T47D (cell line): ENCODE measurements at regions not wholly inside any gene's neighbourhood (a gene's known extent, or its start where the extent isn't known, plus 50 kb on each side); places are given as distances from the start of the nearest gene placed in this dataset.

Experiments
- DNase-seq, 2 experiments: peaks; one replicate each; pipeline versions ENCODE4 v3.0.0 to v3.0.0-alpha.2; 2011 to 2012; ENCODE audit warnings: low read depth in 1 of 2, low spot score in 1 of 2
- JUND ChIP-seq: IDR thresholded peaks from 2 replicates; pipeline ENCODE4 v1.6.1; 2012; ENCODE audit warnings: low read depth
- in situ Hi-C: cut with HindIII; loops from 2 replicates; pipeline ENCODE4 v1.10.0; 2016; ENCODE audit warnings: low sequenced_read_pairs, low pct_unique_long_range_greater_than_20kb

DNA sequence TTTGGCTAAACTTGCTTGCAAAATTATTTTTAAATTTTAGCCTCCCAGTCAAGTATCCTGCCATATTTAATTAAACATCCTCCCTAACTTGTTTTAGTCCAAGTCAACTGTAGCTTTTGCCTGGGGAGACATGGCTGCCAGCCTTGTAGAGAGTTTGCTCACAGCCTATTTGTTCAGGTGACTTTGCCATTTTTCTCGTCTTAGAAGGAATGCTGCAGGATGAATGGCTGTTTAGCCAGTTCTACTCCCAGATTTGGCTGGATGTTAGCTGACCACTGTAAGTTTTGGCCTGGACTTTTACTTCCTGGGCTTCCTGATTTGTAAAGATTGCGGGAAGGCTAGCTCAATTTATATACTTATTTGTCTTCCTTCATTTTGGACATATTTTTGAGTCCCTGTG lies 236.4 kb upstream of the SGO1 start:
- peak; percentile 12 to 94 for DNase-seq
- in situ Hi-C loops, result no loop called here
- no peak for TF ChIP-seq JUND

DNA sequence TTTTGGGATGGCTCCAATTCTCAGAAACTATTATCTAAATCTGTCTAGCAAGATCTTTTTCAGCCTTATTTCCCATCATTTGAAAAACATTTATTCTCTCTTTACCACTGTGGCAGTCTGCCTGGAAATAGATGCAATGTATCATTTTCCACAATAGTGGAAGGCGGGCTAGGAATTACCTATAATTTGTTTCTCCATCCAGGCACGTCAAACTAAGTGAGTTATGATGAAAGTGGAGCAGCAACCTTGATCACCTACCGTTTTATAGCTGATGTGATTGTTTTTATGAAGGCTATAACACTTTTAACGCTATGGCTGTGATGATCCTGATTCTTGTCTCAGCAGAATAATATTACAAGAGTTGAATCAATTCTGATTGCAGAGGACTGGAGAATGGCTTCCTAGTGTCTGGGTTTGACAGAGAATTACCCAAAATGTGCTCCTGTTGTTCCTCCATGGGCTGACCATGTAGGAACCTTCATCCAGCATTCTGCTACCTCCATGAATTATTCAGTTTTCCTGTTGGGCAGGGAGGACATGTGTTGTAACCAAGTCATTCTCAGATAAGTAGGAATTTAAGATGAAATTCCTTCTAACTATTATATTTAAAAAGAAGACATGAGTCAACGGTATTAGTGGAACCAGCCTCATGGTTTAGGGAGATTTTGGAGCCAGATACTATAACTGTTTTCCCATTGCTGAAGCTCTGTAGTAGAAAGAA lies 231.5 kb upstream of the SGO1 start:
- in situ Hi-C loops, result no loop called here
- no peak for DNase-seq
- no peak for TF ChIP-seq JUND

GRCh38 chr3:20406611-20407011 lies 220.6 kb upstream of the SGO1 start:
- in situ Hi-C loops, result no loop called here
- TF ChIP-seq JUND, result no peak

GRCh38 chr3:20405744-20406143 lies 219.7 kb upstream of the SGO1 start:
- in situ Hi-C loops, result no loop called here
- TF ChIP-seq JUND, result no peak
- DNase-seq, result no peak

More at GRCh38 chr3:20406611-20407011, 220.6 kb upstream of the SGO1 start:
- DNase-seq, result no peak

GRCh38 chr3:20405231-20405630 lies 219.2 kb upstream of the SGO1 start:
- in situ Hi-C loops, result no loop called here
- TF ChIP-seq JUND, result no peak
- no peak for DNase-seq

DNA sequence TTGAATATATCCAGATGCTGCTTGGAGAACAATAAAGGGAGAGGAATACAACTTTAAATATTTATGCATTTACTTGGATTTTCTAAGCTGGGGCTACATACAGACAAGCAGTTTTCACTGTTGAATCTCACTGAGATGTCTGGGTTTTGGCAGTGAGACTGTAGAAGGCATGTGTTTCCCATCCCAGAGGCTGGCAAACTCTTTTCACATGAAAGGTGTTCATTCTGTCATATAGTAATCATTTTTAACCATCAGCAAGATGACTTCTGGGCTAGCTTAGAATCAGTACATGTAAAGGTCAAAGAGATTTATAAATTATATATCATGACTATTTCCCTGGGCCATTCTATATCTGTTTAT lies 218.7 kb upstream of the SGO1 start:
- in situ Hi-C loops, result no loop called here
- TF ChIP-seq JUND, result no peak
- DNase-seq, result no peak

- in situ Hi-C loops, result no loop called here
- no peak for DNase-seq
- no peak for TF ChIP-seq JUND
These were observed 218.2 kb upstream of the SGO1 start for GRCh38 chr3:20403986-20404740.

DNA sequence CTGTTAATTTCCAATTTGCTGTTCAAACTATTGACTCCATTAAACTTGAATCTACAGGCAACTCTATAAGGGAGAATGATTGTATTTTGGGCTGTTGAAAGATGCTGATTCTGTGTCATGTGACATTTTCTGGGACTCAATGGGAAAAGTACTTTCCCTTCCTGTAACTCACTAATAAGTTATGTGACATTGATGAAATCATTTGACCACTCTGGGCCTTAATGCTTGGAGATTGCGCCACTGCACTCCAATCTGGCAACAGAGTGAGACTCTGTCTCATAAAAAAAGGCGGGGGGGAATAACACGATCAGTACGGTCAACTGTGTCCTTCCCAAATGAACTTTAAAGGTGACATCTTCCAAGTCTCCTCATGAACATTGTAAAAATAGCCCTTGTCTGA lies 215.2 kb upstream of the SGO1 start:
- TF ChIP-seq JUND, result no peak
- in situ Hi-C loops, result no loop called here

DNA sequence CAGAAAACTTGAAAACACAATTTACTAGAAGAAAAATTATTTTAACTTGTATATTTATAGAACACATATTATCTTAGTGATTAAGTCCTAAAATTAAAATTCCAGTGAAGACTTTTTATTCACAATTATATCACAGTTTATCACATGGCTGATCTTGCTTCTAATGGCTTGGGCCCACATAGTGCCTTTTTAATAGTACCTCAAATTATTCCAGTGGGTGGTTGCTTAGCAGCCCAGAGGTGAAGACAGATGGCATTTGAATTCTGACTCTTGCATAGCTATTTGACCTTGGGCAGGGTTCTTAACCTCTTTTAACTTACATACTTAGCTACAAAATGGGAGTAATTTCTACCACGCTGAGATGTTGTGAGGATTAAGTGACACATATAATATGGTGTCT lies 214.7 kb upstream of the SGO1 start:
- in situ Hi-C loops, result no loop called here
- DNase-seq, result no peak
- no peak for TF ChIP-seq JUND

More for the DNA sequence above, 215.2 kb upstream of the SGO1 start:
- no peak for DNase-seq

GRCh38 chr3:20400281-20400680 lies 214.3 kb upstream of the SGO1 start:
- no peak for TF ChIP-seq JUND
- in situ Hi-C loops, result no loop called here
- no peak for DNase-seq

DNA sequence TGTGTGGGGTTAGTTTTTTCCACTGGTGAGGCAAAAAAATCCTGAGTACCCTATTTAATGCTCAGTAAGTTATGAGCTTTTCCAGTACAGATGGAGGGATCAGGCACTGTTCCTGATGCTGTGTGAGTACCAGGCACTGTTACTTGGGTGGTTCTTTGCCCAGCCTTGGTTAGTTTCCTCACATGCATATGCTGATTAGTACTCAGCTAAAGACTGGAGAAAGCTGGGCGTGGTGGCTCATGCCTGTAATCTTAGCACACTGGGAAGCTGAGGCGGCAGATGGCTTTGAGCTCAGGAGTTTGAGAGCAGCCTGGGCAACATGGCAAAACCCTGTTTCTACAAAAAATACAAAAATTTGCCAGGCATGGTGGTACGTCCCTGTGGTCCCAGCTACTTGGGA lies 210.3 kb upstream of the SGO1 start:
- in situ Hi-C loops, result no loop called here
- no peak for TF ChIP-seq JUND
- no peak for DNase-seq

DNA sequence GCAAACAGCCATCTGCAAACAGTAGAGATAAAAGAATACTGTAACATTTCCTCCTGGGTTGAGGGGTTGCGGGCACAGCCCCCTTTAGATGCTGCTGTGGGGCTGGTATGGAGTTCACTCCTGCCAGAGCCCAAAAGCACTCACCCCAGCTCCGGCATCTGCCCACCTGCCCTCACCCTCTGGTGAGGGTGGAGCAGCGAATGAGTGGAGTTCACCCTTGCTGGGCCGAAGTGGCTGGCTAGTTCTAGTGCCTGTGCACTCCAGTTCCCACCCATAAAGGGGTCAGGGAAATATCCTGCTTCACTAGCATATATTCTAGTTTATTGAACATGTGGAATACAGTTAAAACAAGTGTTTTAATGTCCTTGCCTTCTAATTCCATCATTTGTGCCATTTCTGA lies 209.7 kb upstream of the SGO1 start:
- in situ Hi-C loops, result no loop called here
- no peak for DNase-seq
- no peak for TF ChIP-seq JUND

DNA sequence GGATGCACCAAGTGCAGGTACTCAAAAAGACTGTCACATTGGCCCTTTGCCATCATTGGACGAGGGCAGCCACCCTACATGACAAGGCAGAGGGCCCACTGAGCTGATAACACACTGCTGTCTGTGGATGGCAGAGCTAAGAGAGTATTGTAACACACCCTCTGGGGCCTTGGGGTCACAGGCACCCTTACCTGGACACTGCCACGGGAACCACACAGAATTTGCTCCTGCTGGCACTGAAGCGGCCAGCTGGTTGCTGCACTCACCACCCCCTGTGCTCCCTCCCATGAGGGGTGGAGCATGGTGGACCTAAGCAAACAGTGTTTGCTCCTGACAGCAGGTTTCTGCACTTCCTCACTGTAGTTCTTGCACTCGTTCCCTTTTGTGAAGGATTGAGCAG lies 208.2 kb upstream of the SGO1 start:
- no peak for DNase-seq
- TF ChIP-seq JUND, result no peak
- in situ Hi-C loops, result no loop called here
